ENCODE measurements at regions not wholly inside any gene's neighbourhood (a gene's known extent, or its start where the extent isn't known, plus 50 kb on each side); places are given as distances from the start of the nearest gene placed in this dataset.

GRCh38 chr5:6856653-6857052 is 143.4 kb downstream of the TENT4A start:
- Histone ChIP-seq H3K9me3 (ENCODE audit: control insufficient read depth, insufficient read depth, low read length) (peaks cover 25% of the 10 kb centered on the region), H3K4me3 (ENCODE audit: low read depth, low read length) (no peak overlapping the region), H3K27ac (ENCODE audit: low read depth, low read length) (no peak overlapping the region), H3K27me3 (ENCODE audit: control insufficient read depth, insufficient read depth, low read length) (no peaks in the 10 kb centered on the region)
- no peak for TF ChIP-seq CTCF (IDR thresholded peaks at IDR 0.05; ENCODE audit: low read depth, low read length)
- ChIA-PET POLR2A (no interaction called here), CTCF (no interaction called here)
- DNase-seq (ENCODE audit: low read depth, low spot score): no peak

GRCh38 chr5:6858419-6858818 is 145.2 kb downstream of the TENT4A start:
- DNase-seq (ENCODE audit: low read depth, low spot score): no peak
- no peak for TF ChIP-seq CTCF (IDR thresholded peaks at IDR 0.05; ENCODE audit: low read depth, low read length)
- H3K4me3 ChIP-seq (ENCODE audit: low read depth, low read length): no peak overlapping the region
- peaks cover 19% of the 10 kb centered on the region for H3K9me3 ChIP-seq (ENCODE audit: control insufficient read depth, insufficient read depth, low read length)
- H3K27ac ChIP-seq (ENCODE audit: low read depth, low read length): no peak overlapping the region
- CTCF ChIA-PET: no interaction called here
- POLR2A ChIA-PET: no interaction called here
- H3K27me3 ChIP-seq (ENCODE audit: control insufficient read depth, insufficient read depth, low read length): no peaks in the 10 kb centered on the region

- DNase-seq (ENCODE audit: low read depth, low spot score): no peak
- Histone ChIP-seq H3K9me3 (ENCODE audit: control insufficient read depth, insufficient read depth, low read length) (peaks cover 19% of the 10 kb centered on the region), H3K27me3 (ENCODE audit: control insufficient read depth, insufficient read depth, low read length) (no peaks in the 10 kb centered on the region), H3K4me3 (ENCODE audit: low read depth, low read length) (no peak overlapping the region), H3K27ac (ENCODE audit: low read depth, low read length) (no peak overlapping the region)
- POLR2A ChIA-PET: no interaction called here
- CTCF ChIA-PET: no interaction called here
- no peak for TF ChIP-seq CTCF (IDR thresholded peaks at IDR 0.05; ENCODE audit: low read depth, low read length)
These were observed 145.8 kb downstream of the TENT4A start for GRCh38 chr5:6859023-6859422.

GRCh38 chr5:6859951-6860638 is 146.9 kb downstream of the TENT4A start:
- no peaks in the 10 kb centered on the region for H3K27me3 ChIP-seq (ENCODE audit: control insufficient read depth, insufficient read depth, low read length)
- no peak overlapping the region for H3K4me3 ChIP-seq (ENCODE audit: low read depth, low read length)
- H3K27ac ChIP-seq (ENCODE audit: low read depth, low read length): no peak overlapping the region
- DNase-seq (ENCODE audit: low read depth, low spot score): no peak
- peaks cover 14% of the 10 kb centered on the region for H3K9me3 ChIP-seq (ENCODE audit: control insufficient read depth, insufficient read depth, low read length)
- TF ChIP-seq CTCF (IDR thresholded peaks at IDR 0.05; ENCODE audit: low read depth, low read length): no peak
- CTCF ChIA-PET: no interaction called here
- POLR2A ChIA-PET: no interaction called here

DNA sequence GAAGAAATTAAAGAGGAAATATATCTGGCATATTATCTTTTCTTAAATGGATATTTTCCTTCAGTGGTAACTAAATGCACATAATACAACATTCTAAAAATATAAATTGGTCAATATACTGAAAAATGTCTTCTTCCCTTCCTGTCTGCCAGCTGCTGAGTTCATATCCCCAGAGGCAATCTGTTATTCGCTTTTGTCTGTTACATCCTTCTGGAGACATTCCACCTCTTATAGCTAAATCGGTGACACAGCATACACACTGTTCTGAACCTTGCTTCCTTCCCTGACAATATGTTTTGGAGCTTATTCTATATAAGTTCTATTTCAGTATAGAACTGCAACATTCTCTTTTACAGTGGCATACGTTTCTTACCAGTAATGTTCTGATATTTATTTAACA is 147.8 kb downstream of the TENT4A start:
- ChIA-PET CTCF (no interaction called here), POLR2A (no interaction called here)
- Histone ChIP-seq H3K9me3 (ENCODE audit: control insufficient read depth, insufficient read depth, low read length) (peaks cover 13% of the 10 kb centered on the region), H3K27me3 (ENCODE audit: control insufficient read depth, insufficient read depth, low read length) (no peaks in the 10 kb centered on the region), H3K27ac (ENCODE audit: low read depth, low read length) (no peak overlapping the region), H3K4me3 (ENCODE audit: low read depth, low read length) (no peak overlapping the region)
- TF ChIP-seq CTCF (IDR thresholded peaks at IDR 0.05; ENCODE audit: low read depth, low read length): no peak
- no peak for DNase-seq (ENCODE audit: low read depth, low spot score)

All from AG04450 (cell line).